Renal cortical epithelial cell (primary cell): ENCODE measurements at regions not wholly inside any gene's neighbourhood (a gene's known extent, or its start where the extent isn't known, plus 50 kb on each side); places are given as distances from the start of the nearest gene placed in this dataset.
A peak's percentile ranks its signal among the peaks of the same experiment; 100 is the strongest.
"Not testable (repeated sequence)": the region's sequence is repeated elsewhere in the genome, so short reads cannot be mapped to it uniquely, and the experiment has no call there.

Source experiments
- DNase-seq: peaks from one replicate; pipeline ENCODE4 v3.0.0-alpha.2; 2011; ENCODE audit warnings: low read depth

- DNase-seq: no peak
Observed at GRCh38 chr5:86671536-86671935, 53.8 kb downstream of the COX7C start.

- DNase-seq: no peak
Observed at GRCh38 chr5:86674069-86674468, 56.3 kb downstream of the COX7C start.

GRCh38 chr5:86675311-86675710 lies 57.6 kb downstream of the COX7C start:
- DNase-seq: no peak

GRCh38 chr5:86679529-86679928 lies 61.8 kb downstream of the COX7C start:
- peak; percentile 88 for DNase-seq

- DNase-seq: no peak
Observed at GRCh38 chr5:86679949-86680348, 62.2 kb downstream of the COX7C start.

GRCh38 chr5:86684222-86684621 lies 66.5 kb downstream of the COX7C start:
- peak; percentile 56 for DNase-seq

GRCh38 chr5:86686046-86686445 lies 68.3 kb downstream of the COX7C start:
- DNase-seq: peak; percentile 11

GRCh38 chr5:86688406-86688805 lies 70.7 kb downstream of the COX7C start:
- peak; percentile 80 for DNase-seq

- DNase-seq: no peak
Observed at GRCh38 chr5:86689103-86689729, 71.5 kb downstream of the COX7C start.

GRCh38 chr5:86709157-86709881 lies 91.6 kb downstream of the COX7C start:
- DNase-seq: no peak

GRCh38 chr5:86716121-86716520 lies 98.4 kb downstream of the COX7C start:
- DNase-seq: no peak

GRCh38 chr5:86731319-86732117 lies 113.8 kb downstream of the COX7C start:
- DNase-seq: not testable (repeated sequence)

GRCh38 chr5:86735370-86735769 lies 117.6 kb downstream of the COX7C start:
- no peak for DNase-seq

GRCh38 chr5:86737579-86737978 lies 119.8 kb downstream of the COX7C start:
- no peak for DNase-seq

GRCh38 chr5:86748538-86749105 lies 130.9 kb downstream of the COX7C start:
- no peak for DNase-seq

GRCh38 chr5:86749841-86750240 lies 132.1 kb downstream of the COX7C start:
- DNase-seq: no peak

- DNase-seq: no peak
Observed at GRCh38 chr5:86756839-86757238, 139.1 kb downstream of the COX7C start.

GRCh38 chr5:86757824-86758223 lies 140.1 kb downstream of the COX7C start:
- no peak for DNase-seq

- no peak for DNase-seq
Observed at GRCh38 chr5:86760661-86761060, 142.9 kb downstream of the COX7C start.

- no peak for DNase-seq
Observed at GRCh38 chr5:86763929-86764328, 146.2 kb downstream of the COX7C start.

GRCh38 chr5:86765778-86766502 lies 148.2 kb downstream of the COX7C start:
- no peak for DNase-seq

- no peak for DNase-seq
Observed at GRCh38 chr5:86768699-86769202, 151.0 kb downstream of the COX7C start.
